ENCODE measurements at regions not wholly inside any gene's neighbourhood (a gene's known extent, or its start where the extent isn't known, plus 50 kb on each side); places are given as distances from the start of the nearest gene placed in this dataset.

GRCh38 chr3:22476976-22477375 lies 726.0 kb upstream of the ZNF385D start:
- H3K27ac ChIP-seq: no peak overlapping the region
- no peak for DNase-seq
- no peak overlapping the region for H3K4me3 ChIP-seq
- no peaks in the 10 kb centered on the region for H3K9me3 ChIP-seq
- H3K36me3 ChIP-seq: no peaks in the 10 kb centered on the region
- H3K27me3 ChIP-seq: no peaks in the 10 kb centered on the region
- intact Hi-C loops (cut with DNase I; ENCODE audit: low total_unique reads): no loop called here
- TF ChIP-seq CTCF (IDR thresholded peaks at IDR 0.05) (no peak), POLR2A (IDR thresholded peaks at IDR 0.05) (no peak)
- H3K4me1 ChIP-seq: no peaks in the 10 kb centered on the region

GRCh38 chr3:22485954-22486353 lies 717.2 kb upstream of the UBE2E2 start:
- no peaks in the 10 kb centered on the region for H3K9me3 ChIP-seq
- no peaks in the 10 kb centered on the region for H3K36me3 ChIP-seq
- H3K27me3 ChIP-seq: no peaks in the 10 kb centered on the region
- TF ChIP-seq POLR2A (IDR thresholded peaks at IDR 0.05) (no peak), CTCF (IDR thresholded peaks at IDR 0.05) (no peak)
- intact Hi-C loops (cut with DNase I; ENCODE audit: low total_unique reads): no loop called here
- DNase-seq: no peak
- no peak overlapping the region for H3K4me3 ChIP-seq
- H3K27ac ChIP-seq: no peak overlapping the region
- no peaks in the 10 kb centered on the region for H3K4me1 ChIP-seq

- intact Hi-C loops (cut with DNase I; ENCODE audit: low total_unique reads): no loop called here
- no peak for DNase-seq
- no peaks in the 10 kb centered on the region for H3K9me3 ChIP-seq
- H3K27ac ChIP-seq: no peak overlapping the region
- no peaks in the 10 kb centered on the region for H3K27me3 ChIP-seq
- no peak overlapping the region for H3K4me3 ChIP-seq
- TF ChIP-seq CTCF (IDR thresholded peaks at IDR 0.05) (no peak), POLR2A (IDR thresholded peaks at IDR 0.05) (no peak)
- H3K36me3 ChIP-seq: no peaks in the 10 kb centered on the region
- no peaks in the 10 kb centered on the region for H3K4me1 ChIP-seq
Measured at GRCh38 chr3:22490747-22491146, 712.4 kb upstream of the UBE2E2 start.

- intact Hi-C loops (cut with DNase I; ENCODE audit: low total_unique reads): no loop called here
- TF ChIP-seq POLR2A (IDR thresholded peaks at IDR 0.05): no peak
- no peak for TF ChIP-seq CTCF (IDR thresholded peaks at IDR 0.05)
- Histone ChIP-seq H3K36me3 (no peaks in the 10 kb centered on the region), H3K27me3 (no peaks in the 10 kb centered on the region), H3K4me3 (no peak overlapping the region), H3K4me1 (no peaks in the 10 kb centered on the region), H3K9me3 (no peaks in the 10 kb centered on the region), H3K27ac (no peak overlapping the region)
- DNase-seq: no peak
Measured at GRCh38 chr3:22491344-22491743, 711.8 kb upstream of the UBE2E2 start.

- Histone ChIP-seq H3K9me3 (no peaks in the 10 kb centered on the region), H3K27me3 (no peaks in the 10 kb centered on the region), H3K27ac (no peak overlapping the region), H3K36me3 (no peaks in the 10 kb centered on the region), H3K4me3 (no peak overlapping the region), H3K4me1 (no peaks in the 10 kb centered on the region)
- intact Hi-C loops (cut with DNase I; ENCODE audit: low total_unique reads): no loop called here
- no peak for TF ChIP-seq CTCF (IDR thresholded peaks at IDR 0.05)
- no peak for TF ChIP-seq POLR2A (IDR thresholded peaks at IDR 0.05)
- DNase-seq: no peak
Measured at GRCh38 chr3:22492342-22492741, 710.8 kb upstream of the UBE2E2 start.
